GM19025 (cell line): ENCODE measurements at regions not wholly inside any gene's neighbourhood (a gene's known extent, or its start where the extent isn't known, plus 50 kb on each side); places are given as distances from the start of the nearest gene placed in this dataset.

ENCODE experiments used
- ATAC-seq: cut with Tn5 transposase; IDR thresholded peaks from one replicate; pipeline ENCODE4 v1.9.1; 2021; ENCODE audit warnings: mild to moderate bottlenecking, low read depth, moderate library complexity; ENCODE audit not compliant: unreplicated experiment

DNA sequence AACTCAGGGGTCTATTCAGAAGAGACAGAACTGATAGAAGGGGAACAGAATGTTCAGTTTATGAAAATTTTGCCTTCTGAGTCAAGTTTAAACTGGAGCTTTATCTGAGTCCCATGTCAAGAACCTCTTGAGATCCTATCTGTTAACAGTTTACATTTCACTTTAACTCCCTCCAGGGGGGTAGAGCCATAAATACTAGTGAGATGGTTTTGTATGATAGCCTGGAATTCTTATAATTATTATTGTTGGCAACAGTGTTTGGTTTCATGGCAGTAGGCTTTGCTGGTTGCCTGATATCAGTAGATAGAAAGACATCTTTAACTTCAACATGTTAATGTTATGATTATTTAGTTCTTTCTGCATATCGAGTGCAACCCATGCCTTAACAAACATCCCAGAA, 498.5 kb downstream of the INSC start:
- no peak for ATAC-seq

DNA sequence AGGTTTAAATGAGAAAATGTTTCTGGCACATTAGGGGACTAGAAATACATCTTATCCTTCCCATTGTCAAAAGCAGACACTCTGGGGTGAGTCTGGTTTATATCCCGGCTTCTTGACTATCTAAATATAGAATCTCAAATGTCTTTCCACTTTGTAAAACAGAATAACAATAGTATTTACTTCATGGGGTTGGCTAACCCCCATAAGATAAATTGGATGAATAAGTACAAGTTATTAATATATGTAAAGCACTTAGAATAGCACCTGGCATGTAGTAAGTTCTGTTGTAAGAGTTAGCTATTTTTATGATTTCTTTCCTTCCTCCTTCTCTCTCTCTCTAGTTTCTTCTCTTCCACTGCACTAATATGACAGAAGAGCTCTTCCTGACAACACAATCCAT, 499.1 kb downstream of the INSC start:
- no peak for ATAC-seq

DNA sequence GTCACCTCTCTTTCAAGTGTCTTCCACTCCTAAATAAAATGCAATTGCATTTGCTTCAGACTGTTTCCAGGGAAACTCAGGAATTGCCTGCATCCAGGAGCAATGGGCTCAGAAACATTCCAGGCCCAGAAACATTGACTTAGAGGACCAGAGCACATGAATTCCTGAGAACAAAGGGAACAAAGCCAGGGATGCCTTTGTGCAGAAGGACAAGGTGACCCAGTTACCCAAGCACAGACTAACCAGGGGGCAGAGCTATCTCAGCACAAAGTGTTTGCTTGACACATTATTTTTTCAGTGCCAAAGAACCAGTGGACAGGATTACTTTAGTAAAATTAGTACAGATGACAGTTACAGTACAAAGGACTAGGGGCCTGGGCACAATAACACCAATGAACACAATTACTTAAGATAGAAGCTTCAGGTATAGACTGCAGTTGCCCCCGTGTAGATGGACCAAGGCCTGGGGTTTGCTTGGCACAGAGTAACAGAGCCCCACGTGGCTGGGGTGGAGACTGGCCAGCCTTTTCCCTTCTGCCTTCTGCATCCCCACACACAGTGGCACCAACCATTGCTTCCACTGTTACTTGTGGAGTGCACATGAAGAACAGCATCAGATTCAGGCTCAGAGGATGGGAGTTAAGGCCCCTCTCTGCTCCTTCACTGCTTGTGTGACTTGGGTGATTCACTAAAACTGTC, 500.8 kb downstream of the INSC start:
- no peak for ATAC-seq

DNA sequence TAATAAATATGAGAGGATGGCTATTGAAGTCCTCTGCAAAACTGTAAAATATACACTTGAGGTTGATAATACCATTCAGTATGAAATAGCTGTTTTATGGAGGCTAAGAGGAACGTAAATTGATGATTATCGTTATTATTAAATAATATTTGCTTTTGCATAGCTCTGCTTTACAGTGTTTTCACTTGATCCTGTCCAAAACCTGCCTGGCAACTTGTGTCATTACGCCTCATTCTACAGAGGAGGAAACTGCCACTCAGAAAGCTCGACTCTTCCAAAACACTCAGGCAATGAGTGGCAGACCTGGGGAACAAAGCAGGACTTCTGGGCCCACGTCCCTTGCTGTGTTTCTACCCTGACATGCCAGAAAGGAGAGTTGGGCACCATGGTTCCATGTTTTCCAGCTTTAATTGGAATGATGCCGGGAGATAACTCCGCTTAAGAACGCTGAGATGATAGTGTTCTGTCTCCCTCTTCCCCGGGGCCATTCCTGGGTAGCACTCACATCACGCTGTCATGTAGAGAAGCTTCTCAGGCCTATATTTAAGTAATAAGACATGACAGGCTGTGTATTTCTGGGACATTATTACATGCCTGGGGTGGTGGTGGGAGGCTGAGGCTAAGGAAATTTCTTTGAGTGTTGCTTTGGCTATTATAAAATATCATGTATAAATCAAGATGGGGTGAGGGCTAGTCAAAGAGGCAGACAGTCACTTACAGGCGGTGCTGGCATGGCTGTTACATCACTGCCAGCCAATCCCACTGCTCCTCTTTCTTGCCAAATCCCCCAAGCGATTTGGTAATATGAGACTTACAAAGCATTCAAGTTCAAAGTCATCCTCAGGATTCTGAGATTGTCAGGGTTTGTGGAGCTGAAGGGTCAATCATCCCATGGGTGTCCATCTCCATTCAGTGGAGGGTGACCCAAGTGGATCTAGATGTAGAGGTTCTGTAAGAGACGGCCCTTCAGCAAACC, 501.7 kb downstream of the INSC start:
- ATAC-seq, result no peak

DNA sequence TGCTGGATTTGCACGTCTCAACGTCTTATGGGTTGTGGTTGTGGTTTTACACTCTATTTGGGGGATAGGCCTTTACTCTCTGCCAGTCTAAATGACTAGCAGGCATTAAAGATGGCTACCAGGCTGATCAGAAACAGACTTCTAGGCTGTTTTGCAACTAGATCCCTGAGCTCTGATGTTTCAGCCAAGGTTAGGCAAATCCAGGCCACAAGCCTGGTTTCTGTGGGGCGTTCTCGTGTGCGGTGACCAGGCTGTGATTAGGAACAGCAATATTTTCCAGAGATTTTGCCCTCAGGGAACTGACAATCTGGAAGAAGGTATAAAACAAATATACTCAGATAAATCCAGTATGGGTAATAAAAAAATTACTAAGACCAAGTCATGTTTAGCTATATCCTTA, 502.4 kb downstream of the INSC start:
- ATAC-seq, result no peak

DNA sequence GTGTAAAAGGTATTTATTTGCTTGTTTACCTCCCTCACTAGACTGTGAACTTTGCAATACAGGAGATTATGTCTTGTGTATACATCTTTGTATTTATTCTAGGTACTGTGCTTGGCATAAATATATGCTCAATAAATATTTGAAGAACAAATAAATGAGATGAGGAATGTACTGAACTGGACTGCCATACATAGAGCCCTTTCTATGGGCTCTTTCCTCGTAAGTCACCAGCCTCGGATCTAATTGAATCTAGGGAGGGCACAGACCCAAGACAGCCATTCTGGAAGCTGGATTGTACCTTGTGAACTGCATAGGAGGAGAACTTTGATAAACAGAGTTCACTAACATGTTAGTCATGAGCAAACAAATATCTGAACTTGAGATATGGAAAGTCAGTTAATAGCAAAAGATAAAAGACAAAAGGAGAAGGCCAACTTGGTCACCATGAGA, 503.9 kb downstream of the INSC start:
- ATAC-seq, result no peak

DNA sequence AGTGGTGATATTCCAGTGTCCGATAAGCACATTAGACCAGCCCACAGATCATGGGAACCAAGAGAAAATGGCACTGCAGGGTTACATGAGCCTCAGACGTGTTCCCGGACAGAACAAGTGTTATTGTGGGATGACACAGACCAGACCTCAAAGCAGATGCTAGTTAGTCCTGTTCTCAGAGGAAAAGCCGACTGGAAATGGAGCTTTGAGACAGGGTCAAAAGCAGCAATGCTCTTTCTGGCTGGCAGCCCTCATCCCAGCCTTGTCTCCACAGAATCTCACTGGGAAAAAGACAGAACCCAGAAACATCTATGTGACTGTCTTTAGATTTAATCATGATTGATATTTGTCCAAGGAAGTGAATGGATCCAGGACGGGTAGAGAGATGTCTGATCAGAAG, 506.8 kb downstream of the INSC start:
- no peak for ATAC-seq

DNA sequence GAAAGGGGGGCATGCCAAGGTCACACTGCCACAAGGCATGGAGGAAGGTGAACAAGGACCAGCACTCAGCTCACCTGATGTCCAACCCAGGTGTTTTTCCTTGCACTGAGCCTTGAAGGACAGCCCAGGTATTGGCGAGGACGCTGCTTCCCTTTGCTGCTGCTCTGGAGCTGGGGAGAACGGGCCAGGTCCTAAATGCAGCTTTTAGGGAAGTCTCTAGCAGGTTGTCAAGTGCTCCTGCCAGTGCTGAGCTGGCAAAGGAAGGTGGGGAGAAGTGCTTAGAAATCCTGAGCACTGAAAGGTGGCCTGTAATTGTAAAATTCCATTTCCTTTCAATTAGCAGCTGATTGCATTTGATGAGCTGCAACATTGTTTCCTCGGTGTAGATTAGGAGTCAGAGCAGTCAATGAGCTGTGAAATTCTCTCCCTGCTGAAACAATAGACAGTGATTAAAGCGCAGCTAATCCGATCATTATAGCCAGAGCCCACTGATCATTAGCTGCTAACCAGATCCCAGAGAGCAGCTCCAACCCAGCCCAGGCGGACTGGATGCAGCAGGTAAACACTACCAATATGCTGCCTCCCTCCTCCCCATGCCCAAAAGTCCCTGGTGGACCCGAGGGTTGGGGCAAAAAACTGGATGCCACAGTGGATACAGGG, 507.6 kb downstream of the INSC start:
- no peak for ATAC-seq

DNA sequence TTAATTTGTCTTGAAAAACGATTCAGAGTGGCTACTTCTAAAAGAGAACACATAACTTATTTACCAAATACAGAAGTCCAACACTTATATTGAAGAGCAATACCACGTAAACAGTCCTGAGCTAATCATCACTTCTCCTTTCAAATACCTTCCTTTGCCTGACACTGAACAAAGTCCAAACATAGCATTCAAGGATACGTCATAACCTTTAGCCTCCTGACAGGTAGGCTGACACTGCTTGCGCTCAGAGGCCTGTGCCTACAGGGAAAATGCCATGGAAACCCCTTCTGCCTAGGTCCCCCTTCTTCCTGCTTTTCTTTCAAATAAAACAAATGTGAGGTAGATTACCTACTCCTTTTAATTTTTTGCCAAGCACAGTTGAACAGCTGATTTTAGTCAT, 510.0 kb downstream of the INSC start:
- ATAC-seq, result no peak

DNA sequence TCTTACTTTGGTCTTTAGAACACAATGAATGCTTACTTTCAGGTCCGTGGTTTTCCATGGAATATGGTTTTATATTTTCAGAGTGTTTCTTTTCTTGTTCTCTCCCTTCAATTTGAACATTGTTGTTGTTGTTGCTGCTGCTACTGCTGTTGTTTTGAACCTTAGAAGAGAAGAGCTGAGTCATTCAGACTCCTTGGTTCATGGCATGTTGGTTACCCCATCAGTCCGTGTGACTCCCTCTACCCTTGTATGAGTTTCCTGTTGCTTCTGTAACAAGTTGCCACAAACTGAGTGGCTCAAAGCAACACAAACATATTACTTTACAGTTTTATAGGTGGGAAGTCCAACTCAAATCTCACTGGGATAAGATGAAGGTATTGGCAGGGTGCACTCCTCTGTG, 511.0 kb downstream of the INSC start:
- no peak for ATAC-seq

DNA sequence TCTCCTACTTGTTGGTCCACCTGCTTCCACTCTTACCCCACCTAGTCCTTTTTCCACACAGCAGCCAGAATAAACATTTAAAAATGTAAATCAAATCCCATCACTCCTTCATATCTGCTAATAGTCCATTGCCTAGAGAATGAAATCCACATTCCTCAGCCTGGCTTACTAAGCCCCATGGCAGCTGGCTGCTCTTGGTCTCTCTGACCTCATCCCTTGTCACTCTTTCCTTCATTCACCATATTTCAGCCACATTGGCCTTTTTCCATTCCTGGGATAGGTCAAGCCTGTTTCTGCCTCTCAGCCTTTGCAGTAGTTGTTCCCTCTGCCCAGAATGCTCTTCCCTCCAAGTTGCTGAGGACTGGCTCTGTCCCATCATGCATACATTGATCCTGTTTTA, 512.8 kb downstream of the INSC start:
- no peak for ATAC-seq

DNA sequence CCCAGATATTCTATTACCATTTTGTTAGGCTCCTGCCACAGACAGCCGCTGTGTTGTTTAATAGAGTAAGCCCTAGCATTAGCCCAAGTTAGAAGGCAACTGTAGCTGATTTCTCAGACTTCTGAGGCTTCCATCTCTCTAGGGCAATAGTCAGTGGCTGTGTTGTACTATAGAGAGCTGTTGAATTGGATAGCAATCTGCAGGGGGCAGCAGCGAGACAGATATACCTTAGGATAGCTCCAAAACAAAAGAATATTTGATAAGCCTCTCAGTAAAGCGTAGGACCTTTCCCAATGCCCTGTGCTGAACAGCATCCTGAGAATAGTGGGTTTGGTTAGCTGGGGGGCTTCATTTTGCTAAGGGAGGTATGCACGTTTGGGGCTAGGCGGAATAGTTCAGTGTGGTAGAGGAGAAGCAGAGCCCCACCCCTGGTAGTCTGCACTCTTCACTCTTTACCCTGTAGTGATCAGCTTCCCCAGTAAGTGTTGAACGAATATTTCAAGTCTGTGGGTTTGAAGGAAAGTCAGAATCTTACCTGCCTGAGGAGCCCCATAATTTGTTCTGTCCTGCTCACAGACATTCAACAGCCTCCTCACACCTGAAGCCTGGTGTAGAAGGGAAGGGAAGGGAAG, 515.1 kb downstream of the INSC start:
- no peak for ATAC-seq

DNA sequence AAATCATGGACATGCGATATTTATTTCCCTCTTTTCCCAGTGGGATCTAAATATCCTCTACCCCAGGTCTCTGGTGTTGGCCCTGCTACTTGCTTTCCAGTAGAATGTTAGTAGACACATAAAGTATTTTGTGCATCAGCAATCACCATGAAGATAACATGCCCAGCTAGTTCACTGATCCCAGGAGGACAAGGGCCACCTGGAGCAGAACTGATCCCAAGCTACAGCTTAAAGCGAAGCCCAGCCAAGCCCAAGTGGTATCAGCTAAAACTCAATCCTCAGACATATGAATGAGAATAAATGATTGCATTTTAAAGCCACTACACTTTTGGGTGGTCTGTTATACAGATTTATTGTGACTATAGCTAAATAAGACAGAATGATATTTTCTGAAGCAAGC, 516.2 kb downstream of the INSC start:
- ATAC-seq, result no peak

DNA sequence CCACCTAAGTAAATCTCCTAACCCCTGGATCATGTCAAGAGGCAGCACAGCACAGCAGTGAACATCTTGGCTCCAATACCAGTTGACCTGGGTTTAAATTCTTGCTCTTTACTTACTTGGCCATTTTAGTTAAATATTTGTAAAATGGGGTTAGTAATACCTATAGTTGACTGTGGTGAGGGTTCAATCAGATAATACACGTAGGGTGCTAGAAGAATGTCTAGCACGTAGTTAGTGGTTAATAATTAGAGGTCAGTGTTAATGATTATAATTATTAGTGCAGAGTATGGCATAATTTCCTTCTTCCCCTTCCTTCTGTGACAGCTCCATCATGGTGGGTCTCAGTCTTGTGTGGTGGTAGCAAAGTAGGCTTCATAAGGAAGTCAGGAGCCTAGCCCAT, 520.8 kb downstream of the INSC start:
- no peak for ATAC-seq

DNA sequence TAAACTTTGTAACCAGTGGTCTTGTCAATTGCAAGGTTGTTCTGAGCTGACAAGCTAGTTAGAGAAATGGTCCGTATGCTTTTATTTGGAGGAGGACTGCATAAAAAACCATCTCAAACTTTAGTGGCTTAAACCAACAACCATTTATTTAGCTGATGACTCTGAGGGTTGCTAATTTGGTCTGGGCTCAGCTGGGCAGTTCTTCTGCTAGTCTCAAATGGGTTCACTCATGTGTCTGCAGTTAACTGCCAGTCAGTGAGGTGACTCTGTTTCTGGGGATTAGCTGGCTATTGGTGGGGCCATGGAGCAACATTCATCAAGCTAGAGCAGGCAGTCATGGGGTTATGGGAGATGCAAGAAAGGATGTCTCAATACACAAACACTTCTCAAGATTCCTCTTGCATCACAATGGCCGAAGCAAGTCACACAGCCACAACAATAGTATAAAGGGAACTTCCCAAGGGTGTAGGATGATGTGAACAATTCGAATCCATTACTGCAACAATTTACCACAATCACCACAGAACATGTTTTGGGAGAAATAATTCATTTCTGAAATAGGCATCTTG, 521.9 kb downstream of the INSC start:
- ATAC-seq, result no peak

DNA sequence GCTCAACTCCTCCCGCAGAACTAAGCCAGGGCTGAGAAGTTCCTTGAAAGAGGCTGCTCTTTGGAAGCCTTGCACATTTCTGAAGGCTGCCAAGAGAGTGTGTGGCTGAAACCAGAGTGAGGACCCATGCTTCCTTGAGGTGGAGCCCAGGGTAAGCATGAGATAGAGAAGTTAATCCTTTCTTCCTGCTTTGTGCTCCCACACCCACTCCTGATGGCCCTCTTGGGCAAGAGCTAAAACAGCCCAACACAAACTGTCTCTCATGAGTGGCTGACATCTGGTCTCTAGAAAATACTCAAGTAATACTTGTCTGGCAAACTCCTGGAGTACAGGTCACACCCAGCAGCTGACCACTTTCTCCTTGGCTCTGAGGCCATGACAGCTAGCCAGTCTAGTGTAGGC, 523.7 kb downstream of the INSC start:
- ATAC-seq, result no peak

DNA sequence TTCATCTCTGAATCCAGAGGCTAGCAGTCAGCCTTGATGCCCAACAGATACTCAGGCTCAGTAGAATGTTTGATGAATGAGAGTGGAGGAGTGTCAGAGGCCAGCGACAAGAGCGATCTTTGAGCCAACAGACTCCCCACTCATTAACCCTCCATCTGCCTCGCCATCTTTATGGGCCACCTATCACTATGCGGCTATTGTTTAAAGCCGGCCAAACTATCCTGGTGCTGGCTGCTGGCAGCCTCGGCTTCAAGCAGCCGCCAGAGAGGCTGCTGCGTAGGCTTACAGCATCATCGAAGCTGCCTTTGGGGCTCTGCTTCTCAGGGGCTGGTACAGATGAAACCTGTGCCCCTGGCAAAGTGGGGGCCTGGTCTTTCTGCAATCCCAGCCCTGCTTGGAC, 525.6 kb downstream of the INSC start:
- ATAC-seq, result no peak

DNA sequence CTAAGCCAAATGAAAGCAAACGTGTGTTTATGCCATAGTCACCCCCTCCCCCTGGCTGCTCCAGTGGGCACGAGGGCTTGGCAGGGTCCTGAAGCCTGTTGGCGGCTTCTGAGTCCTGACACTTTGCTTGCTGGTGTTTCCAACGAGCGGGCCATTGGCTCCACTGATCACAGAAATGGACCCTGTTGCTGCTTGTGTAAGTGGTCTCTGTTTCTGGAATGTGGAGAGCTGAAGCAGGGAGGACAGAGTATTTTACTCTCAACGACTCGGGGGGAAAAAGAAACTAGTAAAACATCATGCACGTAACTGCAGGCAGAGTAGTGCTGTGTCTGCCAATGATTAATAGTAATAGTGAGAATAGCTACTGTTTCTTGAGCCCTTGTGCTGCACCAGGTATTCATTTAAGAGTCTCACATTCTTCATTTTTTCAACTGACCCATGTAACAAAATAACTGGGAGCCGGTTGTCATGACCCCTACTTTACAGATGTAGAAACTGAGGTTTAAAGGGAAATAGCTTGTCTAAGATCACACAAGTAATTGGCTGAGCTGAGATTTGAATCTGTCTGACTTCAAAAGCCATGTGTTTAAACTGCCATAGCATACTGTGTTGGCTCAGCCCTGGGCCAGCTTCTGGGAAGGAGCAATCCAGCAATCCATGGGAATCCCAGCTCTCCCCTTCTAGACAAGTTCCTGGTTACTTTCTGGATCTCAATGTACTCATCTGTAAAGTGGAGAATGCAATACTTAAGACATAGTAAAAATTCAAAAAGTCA, 526.7 kb downstream of the INSC start:
- peak; percentile 70 for ATAC-seq

DNA sequence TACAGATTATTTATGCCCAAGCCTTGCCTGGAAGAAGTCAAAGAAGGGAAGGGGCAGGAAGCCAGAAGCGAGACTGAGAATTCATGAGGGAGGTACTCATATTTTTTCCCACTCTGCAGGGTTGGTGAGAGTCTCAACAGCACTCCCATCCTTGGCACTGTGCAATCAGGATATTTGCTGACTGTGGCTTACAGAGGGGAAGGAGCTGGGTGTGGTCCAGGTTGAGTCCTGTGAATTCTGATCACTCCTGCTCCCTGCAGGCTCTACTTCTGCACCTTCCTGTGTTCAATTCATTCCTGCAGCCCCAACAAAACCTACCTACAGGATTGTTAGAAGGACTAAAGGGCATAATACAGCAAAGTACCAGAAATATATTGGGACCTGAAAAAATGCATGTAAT, 530.5 kb downstream of the INSC start:
- no peak for ATAC-seq
